GM21526 (cell line): ENCODE measurements at regions not wholly inside any gene's neighbourhood (a gene's known extent, or its start where the extent isn't known, plus 50 kb on each side); places are given as distances from the start of the nearest gene placed in this dataset.

Experiments used
- ATAC-seq: cut with Tn5 transposase; IDR thresholded peaks from one replicate; pipeline ENCODE4 v1.9.1; 2021; ENCODE audit warnings: moderate library complexity; ENCODE audit not compliant: unreplicated experiment, low FRiP score

- ATAC-seq, result no peak
Measured at GRCh38 chr2:2392332-2392731, 61.3 kb upstream of the MYT1L start.

GRCh38 chr2:2389215-2389614, 58.1 kb upstream of the MYT1L start:
- no peak for ATAC-seq
